ENCODE measurements at regions not wholly inside any gene's neighbourhood (a gene's known extent, or its start where the extent isn't known, plus 50 kb on each side); places are given as distances from the start of the nearest gene placed in this dataset.

- H3K79me1 ChIP-seq (ENCODE audit: low read depth, low read length) = no peaks in the 10 kb centered on the region
- FAIRE-seq (no peak), DNase-seq (ENCODE audit: low read depth in 1 of 2, low spot score in 2 of 2) (no peak)
- no peaks in the 10 kb centered on the region for H3K9me3 ChIP-seq (ENCODE audit: insufficient read depth in 2 of 2, low read depth in 1 of 2, low read length in 1 of 2)
- H3K4me2 ChIP-seq (ENCODE audit: insufficient read depth in 1 of 2, low read depth in 2 of 2, low read length in 2 of 2) = no peak overlapping the region
- no peak for TF ChIP-seq BACH1 (IDR thresholded peaks at IDR 0.05; ENCODE audit: low read length)
- no peak for TF ChIP-seq CTBP2 (IDR thresholded peaks at IDR 0.05; ENCODE audit: borderline replicate concordance, insufficient read depth, insufficient read length, low read length)
- no peak for TF ChIP-seq SP1 (IDR thresholded peaks at IDR 0.05; ENCODE audit: low read depth, low read length)
- TF ChIP-seq ATF3 (IDR thresholded peaks at IDR 0.05; ENCODE audit: insufficient read depth, low read depth, low read length) = no peak
- no peak overlapping the region for H4K91ac ChIP-seq (replicated peaks; ENCODE audit: insufficient read length, low read length)
- H3K18ac ChIP-seq (ENCODE audit: extremely low read depth, low read length) = no peak overlapping the region
- H2BK20ac ChIP-seq (ENCODE audit: low read length) = no peak overlapping the region
- WGBS, 2 experiments (ENCODE audit: extremely low coverage in 1 of 2, insufficient coverage in 1 of 2, insufficient read length in 1 of 2, insufficient replicate concordance in 2 of 2, low coverage in 1 of 2, low lambda C conversion rate in 2 of 2, missing lambda C conversion rate in 1 of 2) = 92% methylated on average over 2 of the region's 2 CpGs; no CpG with 5 or more reads in 1 of the 2 experiments
- ChIA-PET POLR2A (ENCODE audit: partially characterized antibody) (no interaction called here), CTCF (ENCODE audit: partially characterized antibody) (interaction anchor here (1.1 kb wide), 1 partner anchor 27 kb away, joined by 4 read pairs; no protein-coding TSS in a partner anchor)
- H3K56ac ChIP-seq (replicated peaks; ENCODE audit: insufficient read length, low read depth, low read length) = no peak overlapping the region
- no peak overlapping the region for H4K8ac ChIP-seq (ENCODE audit: extremely low read depth, insufficient read depth, low read length)
- no peak overlapping the region for H3K27ac ChIP-seq (ENCODE audit: low read depth, low read length)
- no peak overlapping the region for H3K4me3 ChIP-seq (ENCODE audit: extremely low read depth in 1 of 4, insufficient read depth in 2 of 4, low read depth in 3 of 4, low read length in 4 of 4)
- no peak overlapping the region for H2BK5ac ChIP-seq (ENCODE audit: low read depth, low read length)
- no peaks in the 10 kb centered on the region for H3K23me2 ChIP-seq (ENCODE audit: low read depth, low read length)
- no peaks in the 10 kb centered on the region for H3K36me3 ChIP-seq (ENCODE audit: control insufficient read depth in 2 of 4, insufficient read depth in 4 of 4, low read length in 3 of 4)
- H3K79me2 ChIP-seq (ENCODE audit: control insufficient read depth in 1 of 2, insufficient read depth in 2 of 2, low read length in 2 of 2) = no peaks in the 10 kb centered on the region
- H3K14ac ChIP-seq (ENCODE audit: insufficient read length) = no peak overlapping the region
- H4K20me1 ChIP-seq (replicated peaks in 1 of 2; ENCODE audit: control insufficient read depth in 1 of 2, insufficient read depth in 2 of 2, low read length in 2 of 2) = no peaks in the 10 kb centered on the region
- H3K4ac ChIP-seq (replicated peaks; ENCODE audit: insufficient read length, low read depth, low read length) = no peak overlapping the region
- no peak overlapping the region for H3K9ac ChIP-seq (replicated peaks in 1 of 4; ENCODE audit: extremely low read depth in 1 of 4, low read depth in 3 of 4, low read length in 3 of 4)
- H2BK15ac ChIP-seq (ENCODE audit: low read length) = no peak overlapping the region
- no peak overlapping the region for H2BK120ac ChIP-seq (replicated peaks; ENCODE audit: low read depth, low read length)
- H3K23ac ChIP-seq (ENCODE audit: insufficient read length) = no peak overlapping the region
- H2AFZ ChIP-seq (ENCODE audit: low read length) = no peak overlapping the region
- no peaks in the 10 kb centered on the region for H3K27me3 ChIP-seq (replicated peaks in 1 of 4; ENCODE audit: control insufficient read depth in 3 of 4, extremely low read depth in 1 of 4, insufficient read depth in 3 of 4, low read length in 3 of 4)
- H2AK5ac ChIP-seq (ENCODE audit: low read depth, low read length) = no peak overlapping the region
- H2BK12ac ChIP-seq (ENCODE audit: low read depth, low read length) = no peak overlapping the region
- no peaks in the 10 kb centered on the region for H3K4me1 ChIP-seq (replicated peaks in 1 of 4; ENCODE audit: control insufficient read depth in 3 of 4, insufficient read depth in 4 of 4, low read length in 3 of 4)
- H4K5ac ChIP-seq (ENCODE audit: insufficient read length, low read depth, low read length) = no peak overlapping the region
These were observed 210.4 kb upstream of the ELAC2 start for GRCh38 chr17:13228225-13228624.
